KOPT-K1 (cell line): ENCODE measurements at regions not wholly inside any gene's neighbourhood (a gene's known extent, or its start where the extent isn't known, plus 50 kb on each side); places are given as distances from the start of the nearest gene placed in this dataset.

Experiments
- H3K27ac ChIP-seq: fragments of 200-600 bp; sonication (generic); 2 replicates; pipeline ENCODE4 v1.5.1; 2016; ENCODE audit warnings: antibody characterized with exemption, mild to moderate bottlenecking, low read depth, low read length; ENCODE audit not compliant: poor library complexity, severe bottlenecking
- H3K36me3 ChIP-seq: fragments of 200-600 bp; sonication (generic); 2 replicates; pipeline ENCODE4 v1.5.1; 2017; ENCODE audit warnings: antibody characterized with exemption, mild to moderate bottlenecking, low read length, moderate library complexity; ENCODE audit not compliant: insufficient read depth
- H3K9me3 ChIP-seq: fragments of 200-600 bp; sonication (generic); 2 replicates; pipeline ENCODE4 v1.5.1; 2017; ENCODE audit warnings: antibody characterized with exemption, low read length, mild to moderate bottlenecking; ENCODE audit not compliant: insufficient read depth, poor library complexity, severe bottlenecking

DNA sequence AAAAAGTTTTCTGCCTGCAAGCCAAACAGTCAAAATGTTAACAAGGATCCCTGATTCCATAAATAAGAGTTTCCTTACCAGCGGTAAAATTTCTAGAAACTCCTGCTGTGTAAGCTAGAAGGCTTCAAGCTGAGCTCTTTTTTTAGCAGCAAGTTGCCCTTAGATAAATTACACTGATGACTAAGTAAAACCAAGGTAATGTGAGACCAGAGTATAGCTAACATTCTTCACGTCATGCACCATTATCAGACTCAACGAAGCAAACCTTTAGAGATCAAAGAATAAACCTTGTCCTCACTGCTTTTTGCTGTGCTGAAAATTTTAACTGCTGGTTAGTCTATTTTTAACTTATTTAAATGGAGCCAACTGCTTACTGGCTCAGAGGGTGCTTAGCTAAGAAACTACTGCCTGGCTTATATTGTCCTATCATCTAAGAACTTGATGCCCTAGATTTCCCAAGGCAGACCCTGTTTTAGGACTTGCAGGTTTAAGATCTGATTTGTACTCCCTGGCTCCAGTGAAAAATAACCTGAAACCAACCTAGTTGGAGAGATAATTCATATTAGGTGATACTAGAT is 900.7 kb downstream of the JRKL start:
- Histone ChIP-seq H3K27ac (no peak overlapping the region), H3K9me3 (no peaks in the 10 kb centered on the region), H3K36me3 (no peaks in the 10 kb centered on the region)

DNA sequence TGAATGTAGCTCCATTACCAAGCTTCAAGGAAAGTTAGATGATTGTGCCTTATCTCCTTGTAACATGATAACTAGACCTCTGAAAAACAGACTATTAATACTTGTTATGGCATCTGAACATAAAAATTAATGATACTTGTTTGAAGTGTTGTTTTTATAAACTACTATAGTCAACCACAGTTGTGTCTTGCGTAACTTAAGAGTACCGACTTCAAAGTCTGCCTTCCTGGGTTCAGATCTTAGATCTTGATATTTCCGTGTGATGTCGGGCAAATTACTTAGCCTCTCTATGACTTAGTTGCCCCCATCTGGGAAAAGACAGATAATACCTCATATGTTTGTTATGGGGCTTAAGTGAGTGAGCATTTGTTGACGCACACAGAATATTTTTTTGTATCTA is 906.5 kb downstream of the JRKL start:
- no peaks in the 10 kb centered on the region for H3K9me3 ChIP-seq
- H3K27ac ChIP-seq: no peak overlapping the region
- no peaks in the 10 kb centered on the region for H3K36me3 ChIP-seq

DNA sequence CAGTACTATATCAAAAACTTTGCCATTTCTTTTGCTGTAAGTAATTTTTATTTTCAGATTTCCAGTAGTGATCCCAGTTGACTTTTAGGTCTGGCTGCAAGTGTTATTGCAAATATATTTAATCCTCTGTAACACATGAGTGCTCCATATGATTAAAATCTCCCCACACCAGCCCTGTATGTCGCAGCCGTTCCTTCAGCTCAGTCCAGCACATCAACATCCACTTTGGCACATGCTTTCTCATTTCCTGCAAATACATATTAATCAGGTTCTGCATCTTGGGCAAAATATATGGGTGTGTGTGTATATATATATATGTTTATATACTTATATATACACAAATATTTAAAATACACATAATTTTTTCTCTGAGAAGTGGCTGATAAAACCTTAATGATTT is 919.5 kb downstream of the JRKL start:
- no peaks in the 10 kb centered on the region for H3K9me3 ChIP-seq
- no peak overlapping the region for H3K27ac ChIP-seq
- H3K36me3 ChIP-seq: no peaks in the 10 kb centered on the region

DNA sequence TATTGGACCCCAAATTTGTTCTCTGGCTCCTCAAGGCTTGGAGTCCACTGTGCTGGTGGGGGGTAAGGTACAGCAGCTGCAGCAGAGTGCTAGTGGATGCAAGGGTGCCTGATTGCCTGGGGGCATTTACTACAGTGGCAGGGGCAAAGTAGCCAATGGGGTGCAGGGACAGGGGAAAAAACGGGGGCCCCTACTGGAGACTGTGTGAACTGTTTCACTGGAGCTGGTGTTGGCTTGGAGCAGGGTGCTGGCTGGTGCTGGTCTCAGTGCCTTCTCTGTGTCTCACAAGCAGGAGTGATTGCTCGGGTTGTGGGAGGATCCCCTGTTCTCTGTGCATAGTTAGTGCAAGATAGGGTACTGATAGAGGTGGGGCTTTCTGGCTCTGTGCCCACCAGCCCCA is 935.9 kb downstream of the JRKL start:
- Histone ChIP-seq H3K27ac (no peak overlapping the region), H3K9me3 (no peaks in the 10 kb centered on the region), H3K36me3 (no peaks in the 10 kb centered on the region)

DNA sequence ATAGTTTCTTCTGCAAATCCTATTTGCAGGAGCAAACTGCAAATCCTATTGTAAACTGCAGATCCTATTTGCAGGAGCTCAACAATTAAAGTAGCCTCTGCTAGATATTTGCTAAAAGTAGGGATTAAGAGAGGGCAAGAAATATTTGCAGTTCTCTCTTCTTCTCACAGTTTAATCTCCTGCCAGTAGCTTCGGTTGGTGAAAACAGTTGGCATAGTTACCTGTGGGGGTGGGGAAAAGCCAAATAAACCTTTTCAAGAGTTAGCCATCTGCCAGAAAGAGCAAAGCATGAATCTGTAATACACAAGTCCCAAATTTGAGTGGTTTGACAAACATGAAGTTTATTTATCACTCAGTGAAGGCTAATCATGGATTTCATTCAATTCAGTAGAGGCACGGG is 942.5 kb downstream of the JRKL start:
- no peaks in the 10 kb centered on the region for H3K36me3 ChIP-seq

DNA sequence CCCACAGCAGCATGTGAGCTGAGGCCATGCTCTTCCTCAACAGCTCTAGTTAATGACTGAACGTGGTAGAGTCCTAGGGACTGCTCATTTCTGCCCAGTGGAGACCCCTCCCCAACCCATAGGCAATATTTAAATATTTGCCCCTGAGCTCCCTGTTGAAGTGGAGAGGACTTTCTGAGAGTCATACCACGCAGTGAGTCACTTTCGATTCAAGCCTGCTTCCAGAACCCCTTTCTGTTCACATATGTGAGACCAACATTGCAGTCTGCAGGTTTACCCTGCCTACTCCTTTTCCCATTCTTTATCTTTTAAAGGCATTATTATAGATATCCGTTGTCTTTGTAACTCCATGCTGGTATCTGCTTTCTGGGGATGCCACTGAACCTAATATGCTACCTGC is 946.3 kb downstream of the JRKL start:
- H3K27ac ChIP-seq: no peak overlapping the region
- no peaks in the 10 kb centered on the region for H3K9me3 ChIP-seq
- no peaks in the 10 kb centered on the region for H3K36me3 ChIP-seq

More for the DNA sequence above, 942.5 kb downstream of the JRKL start:
- no peak overlapping the region for H3K27ac ChIP-seq
- no peaks in the 10 kb centered on the region for H3K9me3 ChIP-seq

DNA sequence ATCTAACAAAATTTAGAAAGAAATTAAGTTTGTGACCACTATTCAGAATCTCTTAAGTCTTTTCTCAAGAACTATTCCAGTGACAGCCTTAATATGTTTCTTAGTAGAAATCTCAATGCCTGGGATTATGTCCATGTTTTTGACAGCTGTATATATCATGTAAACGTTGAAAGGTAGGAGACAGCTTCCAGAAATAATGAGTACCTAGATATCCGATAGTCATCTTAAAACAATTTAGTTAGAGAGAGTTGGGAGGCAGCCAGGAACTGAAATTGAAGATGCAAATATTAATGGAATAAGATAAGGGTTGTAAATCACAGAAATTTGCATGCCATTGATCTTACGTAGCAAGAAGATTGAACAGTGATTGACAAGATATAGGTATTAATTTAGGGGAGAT is 955.2 kb downstream of the JRKL start:
- no peaks in the 10 kb centered on the region for H3K9me3 ChIP-seq
- no peak overlapping the region for H3K27ac ChIP-seq
- no peaks in the 10 kb centered on the region for H3K36me3 ChIP-seq

DNA sequence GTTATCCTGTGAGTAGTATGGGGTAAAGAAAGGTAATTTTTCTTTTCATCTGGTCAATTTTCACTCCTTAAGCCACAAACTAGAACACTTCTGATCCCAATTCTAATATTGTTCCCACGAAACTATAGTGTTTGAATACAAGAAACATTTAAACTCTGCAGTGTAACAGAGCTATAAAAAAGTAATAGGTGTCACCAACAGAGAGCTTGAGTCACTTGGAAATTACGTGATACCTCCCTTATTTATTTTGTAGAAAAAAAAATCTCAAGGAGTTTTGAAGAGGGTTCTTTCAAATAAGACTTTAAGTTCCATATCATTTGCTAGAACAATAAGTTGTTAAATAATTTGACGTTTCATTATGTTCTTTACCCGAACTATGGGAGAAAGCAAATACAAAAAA is 959.4 kb downstream of the JRKL start:
- no peaks in the 10 kb centered on the region for H3K9me3 ChIP-seq

DNA sequence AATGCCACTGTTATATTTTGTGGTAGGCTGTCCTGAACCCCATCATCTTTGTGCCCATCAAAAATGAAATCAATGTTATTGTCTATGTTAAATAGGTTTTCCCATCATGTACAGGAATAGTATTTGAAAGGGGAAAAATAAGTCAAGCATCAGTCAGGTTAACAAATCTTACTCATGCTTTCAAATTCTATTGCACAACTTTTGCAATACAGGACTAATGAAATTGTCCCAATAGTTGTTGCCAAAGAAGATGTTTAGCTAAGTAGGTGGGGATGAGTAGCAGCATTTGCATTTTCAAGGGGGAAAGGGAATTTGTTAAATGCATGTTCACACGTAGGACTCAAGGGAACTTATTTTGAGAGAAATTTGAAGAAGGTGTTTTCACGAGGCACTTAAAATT is 962.1 kb downstream of the JRKL start:
- H3K36me3 ChIP-seq: no peaks in the 10 kb centered on the region
- H3K27ac ChIP-seq: no peak overlapping the region
- H3K9me3 ChIP-seq: no peaks in the 10 kb centered on the region

More for the DNA sequence above, 959.4 kb downstream of the JRKL start:
- H3K27ac ChIP-seq: no peak overlapping the region
- no peaks in the 10 kb centered on the region for H3K36me3 ChIP-seq

DNA sequence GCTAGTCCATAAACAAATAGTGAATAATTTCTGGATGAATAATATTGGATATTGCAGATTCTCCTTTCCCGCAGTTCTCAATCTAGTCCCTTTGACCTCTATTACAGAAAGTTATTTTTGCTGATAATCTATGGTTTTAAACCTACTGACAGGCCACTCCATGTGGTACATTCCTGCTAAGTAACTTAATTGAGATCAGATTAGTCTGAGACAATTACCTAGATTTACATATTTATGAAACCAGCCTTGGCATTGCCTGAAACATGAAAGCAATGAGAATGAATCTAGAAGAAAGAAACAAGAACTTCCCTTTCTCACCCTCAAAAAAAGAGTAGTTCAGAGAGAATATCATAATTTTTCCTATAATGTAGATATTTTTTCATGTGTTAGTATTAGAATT is 964.2 kb downstream of the JRKL start:
- no peaks in the 10 kb centered on the region for H3K9me3 ChIP-seq
- H3K36me3 ChIP-seq: no peaks in the 10 kb centered on the region
- H3K27ac ChIP-seq: no peak overlapping the region

DNA sequence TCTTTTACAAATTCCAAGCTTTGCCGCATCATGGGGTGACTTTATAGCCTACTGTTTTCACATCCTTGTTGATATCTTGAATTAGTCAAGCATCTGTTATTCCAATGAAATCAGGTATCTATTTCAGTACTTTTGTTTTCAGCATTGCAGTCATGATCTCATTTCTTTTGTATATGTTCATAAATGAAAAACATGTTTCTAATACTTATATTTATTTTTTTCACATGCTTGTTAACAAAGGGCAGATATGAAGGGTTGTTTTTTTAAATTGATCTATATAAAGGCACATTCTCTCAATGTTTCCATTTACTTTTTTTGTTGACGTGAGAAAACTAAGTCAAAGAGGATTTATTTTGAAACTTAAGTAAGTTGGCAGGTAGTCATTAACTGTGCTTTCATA is 964.8 kb downstream of the JRKL start:
- H3K27ac ChIP-seq: no peak overlapping the region
- H3K9me3 ChIP-seq: no peaks in the 10 kb centered on the region
- no peaks in the 10 kb centered on the region for H3K36me3 ChIP-seq

DNA sequence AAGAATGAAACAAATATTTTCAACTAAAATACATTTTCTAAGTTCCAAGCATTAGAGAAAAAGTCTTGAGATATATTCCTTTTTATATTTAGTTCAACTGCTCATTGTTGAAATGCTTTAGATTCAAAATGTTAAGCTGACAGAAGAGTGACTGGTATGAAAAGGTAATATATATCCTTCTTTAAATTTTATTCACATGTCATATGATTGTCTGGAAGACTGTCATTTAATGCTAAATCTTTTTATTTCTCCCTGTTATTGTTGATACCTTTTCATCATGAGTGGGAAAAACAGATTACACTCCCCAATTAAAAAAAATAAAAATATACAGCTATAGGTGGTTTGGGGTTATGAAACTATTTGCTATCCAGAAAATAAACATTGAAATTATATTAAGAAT is 965.4 kb downstream of the JRKL start:
- Histone ChIP-seq H3K36me3 (no peaks in the 10 kb centered on the region), H3K9me3 (no peaks in the 10 kb centered on the region), H3K27ac (no peak overlapping the region)

DNA sequence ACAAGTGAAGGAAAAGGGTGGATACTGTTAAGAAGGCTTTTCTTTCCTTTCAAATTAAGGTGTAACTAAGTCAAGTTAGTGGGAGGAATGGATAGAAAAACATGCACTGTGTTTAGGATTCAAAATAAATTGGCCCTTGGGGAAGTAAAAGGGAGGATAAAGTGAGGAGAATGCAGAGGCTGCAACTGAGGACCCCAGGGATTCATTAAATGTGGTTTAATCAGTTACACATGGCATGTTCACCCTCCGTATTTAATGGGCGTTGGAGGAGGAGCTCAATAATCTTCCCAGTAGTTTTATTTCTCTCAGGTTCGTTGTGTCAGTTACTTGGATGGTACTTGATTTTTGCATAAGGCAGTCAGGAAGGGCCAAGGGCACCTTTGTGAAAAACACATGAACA is 966.3 kb downstream of the JRKL start:
- H3K9me3 ChIP-seq: no peaks in the 10 kb centered on the region
- H3K36me3 ChIP-seq: no peaks in the 10 kb centered on the region
- no peak overlapping the region for H3K27ac ChIP-seq

DNA sequence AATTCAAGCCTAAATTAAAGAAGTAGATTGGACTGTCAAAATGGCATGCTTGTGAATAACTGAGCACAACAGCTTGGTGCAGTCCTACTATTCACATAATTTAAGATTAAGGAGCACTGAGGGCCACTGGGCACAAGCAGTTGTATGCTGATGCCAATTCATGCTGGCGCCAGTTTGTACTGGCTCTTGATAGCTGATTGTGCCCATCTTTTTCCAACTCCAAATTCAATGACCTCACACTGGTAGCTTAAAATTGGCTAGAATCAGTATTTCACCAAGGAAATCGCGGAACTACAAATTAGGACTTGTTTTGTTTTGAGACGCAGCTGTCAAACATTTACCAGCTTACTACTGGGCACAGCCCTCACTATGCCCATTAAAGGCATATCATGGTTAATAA is 969.2 kb downstream of the JRKL start:
- no peaks in the 10 kb centered on the region for H3K9me3 ChIP-seq
- H3K27ac ChIP-seq: no peak overlapping the region
- no peaks in the 10 kb centered on the region for H3K36me3 ChIP-seq

DNA sequence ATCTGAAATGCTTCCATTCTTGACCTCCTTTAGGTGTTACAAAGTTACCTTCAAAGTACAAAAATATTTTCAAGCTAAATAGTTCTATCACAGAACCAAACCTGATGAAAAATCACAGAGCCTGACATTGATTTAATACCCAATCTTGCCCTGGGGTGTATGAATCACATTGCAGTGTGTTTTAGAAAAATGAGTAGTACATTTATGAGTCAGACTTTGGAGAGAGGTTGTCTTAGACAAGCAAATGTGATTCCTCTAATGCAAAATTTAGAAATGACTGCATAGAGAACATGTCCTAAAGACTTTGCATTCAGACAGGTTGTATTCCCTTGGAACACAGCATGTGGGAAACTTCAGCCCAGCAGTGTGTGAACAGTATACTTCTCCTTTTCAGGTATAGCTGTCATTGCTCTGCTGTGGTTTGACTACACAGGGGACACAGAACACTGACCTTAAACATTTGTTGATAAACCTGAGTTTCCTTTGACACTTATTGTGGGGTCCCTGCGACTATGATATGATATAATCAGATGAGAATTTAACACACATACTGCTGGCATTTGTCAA is 972.1 kb downstream of the JRKL start:
- H3K27ac ChIP-seq: no peak overlapping the region
- H3K9me3 ChIP-seq: no peaks in the 10 kb centered on the region
- no peaks in the 10 kb centered on the region for H3K36me3 ChIP-seq

DNA sequence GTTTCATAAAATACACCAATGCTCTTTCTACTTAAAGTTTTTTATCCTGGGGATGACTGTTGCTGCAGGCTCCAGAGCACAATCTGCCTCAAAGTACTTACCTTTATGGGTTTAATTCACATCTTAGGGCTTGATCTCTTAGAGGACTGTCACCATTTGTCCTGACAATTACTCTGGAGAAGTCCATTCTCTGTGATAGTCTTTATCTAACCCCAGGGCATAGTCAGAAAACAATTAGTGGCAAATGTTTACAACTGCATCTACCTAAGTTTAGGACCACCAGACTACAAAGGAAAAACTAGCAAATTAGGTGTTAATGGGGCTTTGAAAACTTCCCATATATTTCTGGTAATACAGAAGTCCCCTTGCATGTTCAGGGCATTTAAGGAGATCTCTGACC is 973.5 kb downstream of the JRKL start:
- Histone ChIP-seq H3K9me3 (no peaks in the 10 kb centered on the region), H3K36me3 (no peaks in the 10 kb centered on the region), H3K27ac (no peak overlapping the region)
